K562 (cell line): ENCODE measurements at regions not wholly inside any gene's neighbourhood (a gene's known extent, or its start where the extent isn't known, plus 50 kb on each side); places are given as distances from the start of the nearest gene placed in this dataset.

Experiments used
- ATAC-seq: fragments of 200-7000 bp; cut with Tn5 transposase; 3 replicates; pipeline ENCODE4 v1.9.1; 2020; ENCODE audit warnings: moderate library complexity
- BruUV-seq: library from RNA; stranded (reverse); fragments of 400-500 nt; replicated peaks from 2 replicates; lab custom pipeline; 2021; lab: Mats Ljungman, UMichigan
- CTCF ChIA-PET: fragments of 300-600 bp; formaldehyde crosslinking; extraction: SDS; loops from one replicate; lab custom pipeline; 2021; ENCODE audit warnings: low intra/inter-chr PET ratio; lab: Yijun Ruan, JAX
- POLR2A ChIA-PET: fragments of 300-600, 350-650 bp; sonication (Branson Sonifier 250); formaldehyde crosslinking; extraction: SDS; loops from one replicate; lab custom pipeline; 2021; ENCODE audit warnings: antibody characterized with exemption, inconsistent platforms; lab: Yijun Ruan, JAX
- DNase-seq, 4 experiments: peaks; one replicate each; pipeline versions ENCODE4 v3.0.0 to v3.0.0-alpha.2; 2011 to 2018; ENCODE audit warnings: low spot score in 3 of 4, mixed read lengths in 3 of 4; ENCODE audit errors: extremely low read depth in 1 of 4
- FAIRE-seq: peaks from 2 replicates; lab custom pipeline; 2011; peaks lifted over from hg19 to GRCh38; lab: Jason Lieb, UNC
- H2AFZ ChIP-seq: 2 replicates; pipeline ENCODE4 v1.6.0; 2011; ENCODE audit warnings: low read depth, low read length, control low read depth, inconsistent platforms
- H3K27ac ChIP-seq: fragments of 200-600 bp; 3 replicates; pipeline ENCODE4 v1.8.0; 2011; ENCODE audit warnings: low read depth, mild to moderate bottlenecking, control low read depth, inconsistent platforms, low read length, moderate library complexity, mixed read lengths; ENCODE audit errors: extremely low read depth
- H3K27me3 ChIP-seq, 2 experiments: fragments of 300-600 bp in 1 of 2; 2 replicates in 1 of 2; 3 replicates in 1 of 2; pipeline versions ENCODE4 v1.6.0 to v1.8.0; 2011; ENCODE audit warnings: inconsistent platforms in 2 of 2, low read length in 2 of 2, mild to moderate bottlenecking in 1 of 2, mixed read lengths in 1 of 2, moderate library complexity in 1 of 2; ENCODE audit not compliant: control insufficient read depth in 2 of 2, insufficient read depth in 2 of 2
- H3K36me3 ChIP-seq: fragments of 300-600 bp; 3 replicates; pipeline ENCODE4 v1.8.0; 2011; ENCODE audit warnings: mild to moderate bottlenecking, low read length, inconsistent platforms; ENCODE audit not compliant: control insufficient read depth, insufficient read depth
- H3K4me1 ChIP-seq, 2 experiments: fragments of 200-600 bp in 1 of 2; replicated peaks in 1 of 2; 2 replicates in 1 of 2; 3 replicates in 1 of 2; pipeline versions ENCODE4 v1.5.1 to v1.8.0; 2011; ENCODE audit warnings: inconsistent platforms in 2 of 2, low read length in 2 of 2, mild to moderate bottlenecking in 1 of 2, mixed read lengths in 1 of 2, moderate library complexity in 1 of 2; ENCODE audit not compliant: control insufficient read depth in 2 of 2, insufficient read depth in 2 of 2
- H3K4me2 ChIP-seq: 2 replicates; pipeline ENCODE4 v1.6.1; 2011; ENCODE audit warnings: low read length, control low read depth, inconsistent platforms, mixed read lengths; ENCODE audit not compliant: insufficient read depth
- H3K4me3 ChIP-seq: fragments of 200-600 bp; sonication (generic), shearing (Covaris generic); 2 replicates; pipeline ENCODE4 v1.5.1; 2016; ENCODE audit warnings: control low read depth, inconsistent platforms
- H3K79me2 ChIP-seq: fragments of 200-600 bp; 3 replicates; pipeline ENCODE4 v1.8.0; 2011; ENCODE audit warnings: low read length, inconsistent platforms; ENCODE audit not compliant: control insufficient read depth, insufficient read depth
- H3K9ac ChIP-seq, 2 experiments: 2 replicates each; pipeline versions ENCODE4 v1.6.0 to v1.6.1; 2011; ENCODE audit warnings: low read depth in 2 of 2, low read length in 2 of 2, control low read depth in 1 of 2, inconsistent platforms in 1 of 2, mild to moderate bottlenecking in 1 of 2, mixed read lengths in 1 of 2; ENCODE audit not compliant: insufficient read depth in 1 of 2
- H3K9me1 ChIP-seq: one replicate; pipeline ENCODE4 v1.6.0; 2011; ENCODE audit warnings: inconsistent platforms, mild to moderate bottlenecking, low read length, moderate library complexity; ENCODE audit not compliant: control insufficient read depth, insufficient read depth
- H3K9me3 ChIP-seq: replicated peaks from 2 replicates; pipeline ENCODE4 v1.5.1; 2011; ENCODE audit warnings: low read depth, low read length, inconsistent platforms; ENCODE audit not compliant: control insufficient read depth, insufficient read depth
- H4K20me1 ChIP-seq: replicated peaks from 2 replicates; pipeline ENCODE4 v1.6.1; 2011; ENCODE audit warnings: low read length, inconsistent platforms, mixed read lengths; ENCODE audit not compliant: control insufficient read depth, insufficient read depth
- ATF4 ChIP-seq: fragments of 450-650 bp; formaldehyde crosslinking; IDR thresholded peaks from 2 replicates; pipeline ENCODE4 v1.4.0; 2022; ENCODE audit warnings: mild to moderate bottlenecking, moderate library complexity
- CCAR2 ChIP-seq: fragments of 200-400 bp; formaldehyde crosslinking; IDR thresholded peaks from 2 replicates; pipeline ENCODE4 v1.6.1; 2017; ENCODE audit warnings: mild to moderate bottlenecking, low read depth, low read length
- ETV5 ChIP-seq: sonication (generic); formaldehyde crosslinking; IDR thresholded peaks from 2 replicates; pipeline ENCODE4 v1.4.0; 2020; ENCODE audit warnings: low read depth, mild to moderate bottlenecking, missing genetic modification reagents
- FOXK1 ChIP-seq: sonication (generic); formaldehyde crosslinking; IDR thresholded peaks from 2 replicates; pipeline ENCODE4 v1.8.0; 2022; ENCODE audit warnings: missing genetic modification reagents, mild to moderate bottlenecking, borderline replicate concordance
- GABPB1 ChIP-seq: sonication (generic); formaldehyde crosslinking; IDR thresholded peaks from 2 replicates; pipeline ENCODE4 v1.8.0; 2022; ENCODE audit warnings: mild to moderate bottlenecking, missing genetic modification reagents
- ILK ChIP-seq: fragments of 450-650 bp; IDR thresholded peaks from 2 replicates; pipeline ENCODE4 v1.6.1; 2016; ENCODE audit warnings: missing genetic modification characterization, low read depth, mild to moderate bottlenecking, missing compliant biosample characterization, moderate library complexity, borderline replicate concordance
- KDM4B ChIP-seq, 2 experiments: fragments of 450-650 bp in 1 of 2; sonication (generic) in 1 of 2; IDR thresholded peaks; 2 replicates each; pipeline ENCODE4 v1.6.1; 2016 to 2017; ENCODE audit warnings: borderline replicate concordance in 2 of 2, antibody characterized with exemption in 1 of 2, low read depth in 1 of 2, mild to moderate bottlenecking in 1 of 2
- NONO ChIP-seq, 2 experiments: fragments of 200-400 bp in 1 of 2; fragments of 450-650 bp in 1 of 2; formaldehyde crosslinking in 1 of 2; IDR thresholded peaks; 2 replicates each; pipeline ENCODE4 v1.6.1; 2017; ENCODE audit warnings: low read depth in 2 of 2, mild to moderate bottlenecking in 2 of 2, moderate library complexity in 2 of 2, low read length in 1 of 2
- ZBTB40 ChIP-seq, 2 experiments: fragments of 450-650 bp in 1 of 2; sonication (generic) in 1 of 2; formaldehyde crosslinking in 1 of 2; IDR thresholded peaks; 2 replicates each; pipeline versions ENCODE4 v1.7.1 to v1.9.0; 2016 to 2022; ENCODE audit warnings: inconsistent platforms in 1 of 2, mild to moderate bottlenecking in 1 of 2, missing genetic modification reagents in 1 of 2
- ZEB2 ChIP-seq: fragments of 450-650 bp; IDR thresholded peaks from 2 replicates; pipeline ENCODE4 v1.6.1; 2016
- ZNF224 ChIP-seq: sonication (generic); formaldehyde crosslinking; IDR thresholded peaks from 2 replicates; pipeline ENCODE4 v1.8.0; 2022; ENCODE audit warnings: mild to moderate bottlenecking, missing genetic modification reagents
- ZNF445 ChIP-seq: fragments of 250-450 bp; sonication (Bioruptor Pico); IDR thresholded peaks from 2 replicates; pipeline ENCODE4 v1.4.0; 2020; ENCODE audit warnings: low read depth, mild to moderate bottlenecking, moderate library complexity
- ZNF830 ChIP-seq: fragments of 250-450 bp; sonication (Bioruptor Pico); IDR thresholded peaks from 2 replicates; pipeline ENCODE4 v1.5.0; 2021; ENCODE audit warnings: mild to moderate bottlenecking
- WGBS: fragments of 100-300 bp; shearing (Covaris generic); methylation state at CpG from one replicate; pipeline ENCODE4 v1.1.6; 2016; ENCODE audit warnings: low coverage, mixed read lengths; ENCODE audit not compliant: insufficient coverage; ENCODE audit errors: missing lambda C conversion rate; 5-methylcytosine and 5-hydroxymethylcytosine counted together
- in situ Hi-C: fragments of 300-500 bp; cut with MboI; formaldehyde crosslinking; loops from 4 replicates; pipeline ENCODE4 v1.15.0; 2018; ENCODE audit warnings: inconsistent platforms, mixed read lengths
- intact Hi-C: fragments of 100-400 bp; cut with micrococcal nuclease; formaldehyde crosslinking; loops from 2 replicates; pipeline ENCODE4 v1.14.2; 2022

- no peaks in the 10 kb centered on the region for H3K4me1 ChIP-seq
- no peaks in the 10 kb centered on the region for H3K27me3 ChIP-seq
- no peak overlapping the region for H3K9ac ChIP-seq
- no peak overlapping the region for H3K4me2 ChIP-seq
- WGBS = 0% methylated on average over 2 of the region's 2 CpGs
- FAIRE-seq = no peak
- no peaks in the 10 kb centered on the region for H3K9me3 ChIP-seq
- no peaks in the 10 kb centered on the region for H4K20me1 ChIP-seq
- H3K9me1 ChIP-seq = no peaks in the 10 kb centered on the region
- intact Hi-C loops (no loop called here), in situ Hi-C loops (no loop called here)
- ChIA-PET CTCF (no interaction called here), POLR2A (no interaction called here)
- no peaks in the 10 kb centered on the region for H3K36me3 ChIP-seq
- H3K4me3 ChIP-seq = no peak overlapping the region
- H2AFZ ChIP-seq = no peak overlapping the region
- no peak for DNase-seq
- ATAC-seq = no peak
- BruUV-seq = no TSS peak
- no peak overlapping the region for H3K27ac ChIP-seq
- H3K79me2 ChIP-seq = no peaks in the 10 kb centered on the region
- TF ChIP-seq KDM4B (IDR thresholded peaks at IDR 0.05; ENCODE audit: borderline replicate concordance in 2 of 2, low read depth in 1 of 2) = no peak
- TF ChIP-seq GABPB1 (CRISPR knock-in tag) = no peak
- TF ChIP-seq CCAR2 = no peak
- TF ChIP-seq ZBTB40 (IDR thresholded peaks at IDR 0.05) = no peak
- TF ChIP-seq ZBTB40 (CRISPR knock-in tag; IDR thresholded peaks at IDR 0.05) = no peak
- TF ChIP-seq ILK (tag) = no peak
- no peak for TF ChIP-seq ETV5 (CRISPR knock-in tag)
- TF ChIP-seq ZNF445 (CRISPR knock-in tag) = no peak
- TF ChIP-seq ZNF224 = no peak
- TF ChIP-seq FOXK1 (CRISPR knock-in tag) = no peak
- no peak for TF ChIP-seq NONO (IDR thresholded peaks at IDR 0.05; ENCODE audit: low read depth in 2 of 2, low read length in 1 of 2)
- no peak for TF ChIP-seq ZEB2
- no peak for TF ChIP-seq ZNF830 (CRISPR knock-in tag)
- TF ChIP-seq ATF4 (CRISPR knock-in tag) = no peak
Observed at GRCh38 chrX:6961286-6962005, 186.1 kb upstream of the STS start.
